GM21528 (cell line): ENCODE measurements at regions not wholly inside any gene's neighbourhood (a gene's known extent, or its start where the extent isn't known, plus 50 kb on each side); places are given as distances from the start of the nearest gene placed in this dataset.
A peak's percentile ranks its signal among the peaks of the same experiment; 100 is the strongest.

Experiments used
- ATAC-seq: cut with Tn5 transposase; IDR thresholded peaks from one replicate; pipeline ENCODE4 v1.9.1; 2021; ENCODE audit warnings: mild to moderate bottlenecking, moderate library complexity; ENCODE audit not compliant: unreplicated experiment, low FRiP score

- ATAC-seq, result no peak
Measured at GRCh38 chr2:195606179-195606578, 50.8 kb upstream of the SLC39A10 start.

GRCh38 chr2:195604706-195605105 is 52.3 kb upstream of the SLC39A10 start:
- ATAC-seq, result no peak

GRCh38 chr2:195603998-195604397 is 53.0 kb upstream of the SLC39A10 start:
- no peak for ATAC-seq

- no peak for ATAC-seq
Measured at GRCh38 chr2:195603408-195603807, 53.6 kb upstream of the SLC39A10 start.

GRCh38 chr2:195602687-195603086 is 54.3 kb upstream of the SLC39A10 start:
- no peak for ATAC-seq

- no peak for ATAC-seq
Measured at GRCh38 chr2:195601361-195601760, 55.7 kb upstream of the SLC39A10 start.

- no peak for ATAC-seq
Measured at GRCh38 chr2:195600778-195601177, 56.2 kb upstream of the SLC39A10 start.

- ATAC-seq, result no peak
Measured at GRCh38 chr2:195596840-195597239, 60.2 kb upstream of the SLC39A10 start.

GRCh38 chr2:195595825-195596224 is 61.2 kb upstream of the SLC39A10 start:
- no peak for ATAC-seq

- no peak for ATAC-seq
Measured at GRCh38 chr2:195594919-195595694, 61.9 kb upstream of the SLC39A10 start.

- ATAC-seq, result no peak
Measured at GRCh38 chr2:195594248-195594647, 62.8 kb upstream of the SLC39A10 start.

- ATAC-seq, result no peak
Measured at GRCh38 chr2:195592105-195592504, 64.9 kb upstream of the SLC39A10 start.

- no peak for ATAC-seq
Measured at GRCh38 chr2:195590861-195591205, 66.2 kb upstream of the SLC39A10 start.

- no peak for ATAC-seq
Measured at GRCh38 chr2:195590199-195590860, 66.7 kb upstream of the SLC39A10 start.

GRCh38 chr2:195587966-195588365 is 69.1 kb upstream of the SLC39A10 start:
- no peak for ATAC-seq

GRCh38 chr2:195586062-195586714 is 70.8 kb upstream of the SLC39A10 start:
- no peak for ATAC-seq

- no peak for ATAC-seq
Measured at GRCh38 chr2:195582188-195582587, 74.8 kb upstream of the SLC39A10 start.

GRCh38 chr2:195579776-195580555 is 77.1 kb upstream of the SLC39A10 start:
- ATAC-seq, result no peak

- ATAC-seq, result peak; percentile 79
Measured at GRCh38 chr2:195575879-195576401, 81.1 kb upstream of the SLC39A10 start.

GRCh38 chr2:195575016-195575415 is 82.0 kb upstream of the SLC39A10 start:
- no peak for ATAC-seq

- ATAC-seq, result no peak
Measured at GRCh38 chr2:195574312-195574711, 82.7 kb upstream of the SLC39A10 start.
